Transverse colon (tissue), 4 donors: ENCODE measurements at regions not wholly inside any gene's neighbourhood (a gene's known extent, or its start where the extent isn't known, plus 50 kb on each side); places are given as distances from the start of the nearest gene placed in this dataset.

ENCODE experiments used
- DNase-seq: peaks from one replicate; pipeline ENCODE4 v3.0.0-alpha.2; 2019
- H3K27ac ChIP-seq, 4 donors: fragments of 200-600 bp; sonication (generic); 2 replicates each; pipeline ENCODE4 v1.5.1; 2016 to 2018; ENCODE audit warnings: inconsistent platforms in 4 of 4
- H3K27me3 ChIP-seq: fragments of 200-600 bp; sonication (generic); 2 replicates; pipeline ENCODE4 v1.5.1; 2017; ENCODE audit warnings: inconsistent platforms
- H3K36me3 ChIP-seq, 4 donors: fragments of 200-600 bp; sonication (generic); 2 replicates each; pipeline ENCODE4 v1.5.1; 2017 to 2019; ENCODE audit warnings: inconsistent platforms in 4 of 4
- H3K4me1 ChIP-seq, 4 donors: fragments of 200-600 bp; sonication (generic); 2 replicates each; pipeline ENCODE4 v1.5.1; 2017 to 2020; ENCODE audit warnings: inconsistent platforms in 4 of 4
- H3K4me3 ChIP-seq, 4 donors: fragments of 200-600 bp; sonication (generic); 1 replicate in 1 of 4; 2 replicates in 3 of 4; pipeline versions ENCODE4 v1.5.1 to v1.6.1; 2017 to 2019; ENCODE audit warnings: inconsistent platforms in 4 of 4
- H3K9me3 ChIP-seq, 2 donors: fragments of 200-600 bp; sonication (generic); 2 replicates each; pipeline ENCODE4 v1.5.1; 2017 to 2019; ENCODE audit warnings: inconsistent platforms in 2 of 2
- EP300 ChIP-seq: sonication (generic); formaldehyde crosslinking; IDR thresholded peaks from one replicate; pipeline ENCODE4 v1.6.1; 2017; ENCODE audit warnings: antibody characterized with exemption, low read depth
- POLR2A ChIP-seq: fragments of 450-650 bp; IDR thresholded peaks from one replicate; pipeline ENCODE4 v1.6.1; 2016; ENCODE audit warnings: antibody characterized with exemption, mild to moderate bottlenecking, moderate library complexity
- POLR2AphosphoS5 ChIP-seq, 3 donors: sonication (generic); formaldehyde crosslinking; IDR thresholded peaks; one replicate each; pipeline ENCODE4 v1.6.1; 2016; ENCODE audit warnings: antibody characterized with exemption in 3 of 3
- WGBS, 2 donors: methylation state at CpG; one replicate each; pipeline ENCODE4 v1.1.5; 2018; ENCODE audit warnings: low coverage in 1 of 2; 5-methylcytosine and 5-hydroxymethylcytosine counted together
- in situ Hi-C, 4 donors: fragments of 200-750 bp; cut with MboI; loops; one replicate each; pipeline versions ENCODE4 v1.15.0 to v1.15.1; 2017; ENCODE audit warnings: low sequenced_read_pairs in 3 of 4, low pct_ligation_motif_present in 1 of 4, low pct_unique_long_range_greater_than_20kb in 1 of 4
- intact Hi-C: fragments of 100-400 bp; cut with DNase I; formaldehyde crosslinking; loops from one replicate; pipeline ENCODE4 v1.15.1; 2023; ENCODE audit warnings: low total_unique reads
- TF ChIP-seq, protein P1 (sequence below), 5 experiments: fragments of 200-600 bp in 3 of 5; fragments of 450-650 bp in 2 of 5; sonication (generic) in 3 of 5; IDR thresholded peaks; 1 replicate in 2 of 5; 2 replicates in 3 of 5; pipeline ENCODE4 v1.5.1; 2016 to 2017; ENCODE audit warnings: antibody characterized with exemption in 5 of 5, inconsistent platforms in 3 of 5, mild to moderate bottlenecking in 2 of 5, moderate library complexity in 1 of 5

- TF ChIP-seq POLR2A (no peak), POLR2AphosphoS5 (IDR thresholded peaks at IDR 0.05) (no peak), EP300 (no peak)
- TF ChIP-seq, protein P1, sequence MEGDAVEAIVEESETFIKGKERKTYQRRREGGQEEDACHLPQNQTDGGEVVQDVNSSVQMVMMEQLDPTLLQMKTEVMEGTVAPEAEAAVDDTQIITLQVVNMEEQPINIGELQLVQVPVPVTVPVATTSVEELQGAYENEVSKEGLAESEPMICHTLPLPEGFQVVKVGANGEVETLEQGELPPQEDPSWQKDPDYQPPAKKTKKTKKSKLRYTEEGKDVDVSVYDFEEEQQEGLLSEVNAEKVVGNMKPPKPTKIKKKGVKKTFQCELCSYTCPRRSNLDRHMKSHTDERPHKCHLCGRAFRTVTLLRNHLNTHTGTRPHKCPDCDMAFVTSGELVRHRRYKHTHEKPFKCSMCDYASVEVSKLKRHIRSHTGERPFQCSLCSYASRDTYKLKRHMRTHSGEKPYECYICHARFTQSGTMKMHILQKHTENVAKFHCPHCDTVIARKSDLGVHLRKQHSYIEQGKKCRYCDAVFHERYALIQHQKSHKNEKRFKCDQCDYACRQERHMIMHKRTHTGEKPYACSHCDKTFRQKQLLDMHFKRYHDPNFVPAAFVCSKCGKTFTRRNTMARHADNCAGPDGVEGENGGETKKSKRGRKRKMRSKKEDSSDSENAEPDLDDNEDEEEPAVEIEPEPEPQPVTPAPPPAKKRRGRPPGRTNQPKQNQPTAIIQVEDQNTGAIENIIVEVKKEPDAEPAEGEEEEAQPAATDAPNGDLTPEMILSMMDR (IDR thresholded peaks at IDR 0.05) = no peak
- Histone ChIP-seq H3K4me1 (peaks cover 0 to 34% (median 30%) of the 10 kb centered on the region in 4 donors), H3K9me3 (no peaks in the 10 kb centered on the region), H3K36me3 (no peaks in the 10 kb centered on the region), H3K4me3 (no peak overlapping the region), H3K27ac (peak overlapping the region; percentile 52 to 79 (median 62)), H3K27me3 (no peaks in the 10 kb centered on the region)
- in situ Hi-C loops (no loop called here), intact Hi-C loops (no loop called here)
- DNase-seq = no peak
- WGBS, 2 donors = 34 to 49% methylated on average over 3 of the region's 3 CpGs
Observed at GRCh38 chr14:65299826-65300225, 112.7 kb upstream of the FUT8 start.

DNA sequence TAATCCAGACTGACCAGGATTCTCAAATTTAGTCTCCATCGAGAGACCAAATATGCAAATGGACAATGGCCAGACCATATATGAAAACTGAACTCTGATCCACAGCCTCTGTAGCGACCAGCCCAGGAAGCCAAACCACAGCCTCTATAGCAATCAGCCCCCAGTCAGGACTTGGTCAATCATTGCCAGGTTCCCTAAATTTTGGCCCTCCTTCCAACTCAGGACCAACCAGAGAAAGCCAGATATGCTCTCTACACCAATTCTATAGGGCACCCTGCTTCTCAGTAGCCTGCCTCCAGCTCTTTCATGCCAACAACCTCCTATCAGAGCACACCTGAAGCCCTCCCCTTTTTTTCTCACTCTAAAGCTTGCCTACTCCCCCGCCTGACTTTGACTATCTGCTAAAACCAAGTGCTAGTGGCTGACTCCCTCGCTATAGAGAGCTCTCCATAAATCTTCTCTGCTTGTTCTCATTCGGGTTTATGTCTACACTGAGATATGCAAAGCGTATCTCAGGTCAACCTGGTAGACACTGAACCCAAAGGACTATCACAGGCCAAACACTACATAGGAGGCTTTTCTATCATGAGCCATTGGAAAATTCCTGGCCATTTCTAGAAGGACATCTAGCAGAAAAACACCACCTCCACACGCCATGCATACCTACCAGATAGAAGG, 110.5 kb upstream of the FUT8 start:
- Histone ChIP-seq H3K4me3 (no peak overlapping the region), H3K36me3 (no peaks in the 10 kb centered on the region), H3K4me1 (peaks cover 0 to 34% (median 30%) of the 10 kb centered on the region in 4 donors), H3K27me3 (no peaks in the 10 kb centered on the region), H3K27ac (peak overlapping the region in 2 of 4 donors; percentile 35 to 79), H3K9me3 (no peaks in the 10 kb centered on the region)
- in situ Hi-C loops (no loop called here), intact Hi-C loops (no loop called here)
- no peak for DNase-seq
- WGBS, 2 donors = 37 to 63% methylated on average over 4 to 7 of the region's 7 CpGs
- no peak for TF ChIP-seq POLR2AphosphoS5 (IDR thresholded peaks at IDR 0.05)
- no peak for TF ChIP-seq POLR2A
- TF ChIP-seq EP300 = no peak
- TF ChIP-seq, protein P1 (IDR thresholded peaks at IDR 0.05) = no peak

DNA sequence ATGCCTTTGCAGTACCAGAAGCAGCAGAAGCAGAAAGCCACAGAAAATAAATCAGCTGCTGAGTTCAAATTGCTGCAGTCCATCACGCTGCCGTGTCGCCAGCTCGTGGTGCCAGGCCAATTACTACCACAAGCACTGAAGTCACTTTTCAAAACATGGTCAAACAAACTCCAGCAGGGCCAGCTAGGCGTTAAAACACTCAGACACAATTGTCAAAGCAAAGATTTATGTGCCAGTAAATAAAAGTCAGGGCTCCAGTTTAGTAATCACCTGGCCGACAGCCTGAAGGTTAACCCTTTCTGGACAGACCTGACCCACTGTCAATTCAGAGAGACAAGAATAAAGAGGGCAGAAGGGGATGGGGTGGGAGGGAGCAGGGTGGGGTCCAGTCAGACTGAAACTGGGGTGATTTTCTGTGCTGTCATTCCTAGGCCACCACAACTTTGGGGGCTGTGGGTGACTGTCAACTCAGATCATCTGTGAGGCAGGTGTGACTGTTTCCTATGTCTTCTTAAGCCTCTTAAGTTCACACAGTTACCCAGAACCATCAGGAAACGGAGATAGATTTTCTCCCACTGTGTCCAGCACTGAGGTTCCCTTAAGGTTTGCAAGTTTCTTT, 109.8 kb upstream of the FUT8 start:
- Histone ChIP-seq H3K27me3 (no peaks in the 10 kb centered on the region), H3K9me3 (no peaks in the 10 kb centered on the region), H3K36me3 (no peaks in the 10 kb centered on the region), H3K4me3 (no peak overlapping the region), H3K27ac (peak overlapping the region in 3 of 4 donors; percentile 6 to 79 (median 35)), H3K4me1 (peaks cover 0 to 31% (median 30%) of the 10 kb centered on the region in 4 donors)
- WGBS, 2 donors = 15 to 36% methylated on average over 6 to 7 of the region's 7 CpGs
- intact Hi-C loops = no loop called here
- DNase-seq = peak; percentile 46
- TF ChIP-seq EP300 (no peak), POLR2A (no peak), POLR2AphosphoS5 (IDR thresholded peaks at IDR 0.05) (no peak)
- TF ChIP-seq, protein P1 (IDR thresholded peaks at IDR 0.05) = no peak
- in situ Hi-C loops = no loop called here

DNA sequence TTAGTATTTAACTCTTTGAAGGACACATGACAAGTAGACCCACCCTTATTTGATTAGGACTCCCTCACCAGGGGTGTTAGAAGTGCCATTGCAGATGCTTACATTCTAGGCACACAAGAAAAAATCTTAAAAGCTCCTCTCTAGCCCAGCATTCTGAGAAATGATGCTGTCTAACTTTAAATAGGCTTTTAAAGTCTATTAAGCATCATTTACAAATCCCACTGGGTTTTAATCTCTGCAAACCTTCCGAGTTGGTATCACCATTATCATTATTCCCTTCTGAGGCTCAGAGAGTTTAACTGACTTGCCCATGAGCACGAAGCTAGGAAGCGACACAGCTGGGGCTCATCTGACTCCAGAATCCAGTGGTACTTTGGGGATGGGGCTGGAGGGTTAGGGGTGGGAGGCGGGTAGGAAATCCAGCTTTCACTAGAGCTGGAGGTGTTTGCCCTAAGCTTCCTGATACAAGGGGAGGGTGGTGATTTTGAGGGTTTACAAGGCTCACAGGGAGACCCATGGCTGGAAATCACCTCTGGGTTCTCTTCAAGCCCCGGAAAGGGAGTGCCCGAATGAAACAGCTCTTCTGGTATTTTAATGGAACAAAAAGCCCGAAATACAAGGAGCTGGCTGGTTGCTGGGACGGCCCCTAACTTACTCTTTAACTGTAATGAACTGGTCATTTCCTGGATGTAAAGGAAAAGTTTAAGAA, 109.2 kb upstream of the FUT8 start:
- WGBS, 2 donors = 27 to 48% methylated on average over 2 to 8 of the region's 8 CpGs
- H3K27ac ChIP-seq = peak overlapping the region in 3 of 4 donors; percentile 6 to 79 (median 35)
- no peaks in the 10 kb centered on the region for H3K36me3 ChIP-seq
- no peak overlapping the region for H3K4me3 ChIP-seq
- H3K9me3 ChIP-seq = no peaks in the 10 kb centered on the region
- TF ChIP-seq EP300 (no peak), POLR2A (no peak), POLR2AphosphoS5 (IDR thresholded peaks at IDR 0.05) (no peak)
- TF ChIP-seq, protein P1 (IDR thresholded peaks at IDR 0.05) = no peak
- H3K27me3 ChIP-seq = no peaks in the 10 kb centered on the region
- in situ Hi-C loops = no loop called here
- intact Hi-C loops = no loop called here
- DNase-seq = no peak
- H3K4me1 ChIP-seq = peaks cover 0 to 30% (median 29%) of the 10 kb centered on the region in 4 donors
